Fibroblast of the aortic adventitia (primary cell): ENCODE measurements at regions not wholly inside any gene's neighbourhood (a gene's known extent, or its start where the extent isn't known, plus 50 kb on each side); places are given as distances from the start of the nearest gene placed in this dataset.

Experiments
- DNase-seq: peaks from one replicate; pipeline ENCODE4 v3.0.0-alpha.2; 2010; ENCODE audit warnings: low read depth
- H3K4me3 ChIP-seq: 2 replicates; pipeline ENCODE4 v1.5.1; 2011; ENCODE audit warnings: low read depth, mild to moderate bottlenecking, control low read depth, low read length, moderate library complexity
- TF ChIP-seq, protein P1 (sequence below): IDR thresholded peaks from 2 replicates; pipeline ENCODE4 v1.5.1; 2011; ENCODE audit warnings: mild to moderate bottlenecking, low read length, control low read depth, inconsistent platforms; ENCODE audit not compliant: insufficient read depth

DNA sequence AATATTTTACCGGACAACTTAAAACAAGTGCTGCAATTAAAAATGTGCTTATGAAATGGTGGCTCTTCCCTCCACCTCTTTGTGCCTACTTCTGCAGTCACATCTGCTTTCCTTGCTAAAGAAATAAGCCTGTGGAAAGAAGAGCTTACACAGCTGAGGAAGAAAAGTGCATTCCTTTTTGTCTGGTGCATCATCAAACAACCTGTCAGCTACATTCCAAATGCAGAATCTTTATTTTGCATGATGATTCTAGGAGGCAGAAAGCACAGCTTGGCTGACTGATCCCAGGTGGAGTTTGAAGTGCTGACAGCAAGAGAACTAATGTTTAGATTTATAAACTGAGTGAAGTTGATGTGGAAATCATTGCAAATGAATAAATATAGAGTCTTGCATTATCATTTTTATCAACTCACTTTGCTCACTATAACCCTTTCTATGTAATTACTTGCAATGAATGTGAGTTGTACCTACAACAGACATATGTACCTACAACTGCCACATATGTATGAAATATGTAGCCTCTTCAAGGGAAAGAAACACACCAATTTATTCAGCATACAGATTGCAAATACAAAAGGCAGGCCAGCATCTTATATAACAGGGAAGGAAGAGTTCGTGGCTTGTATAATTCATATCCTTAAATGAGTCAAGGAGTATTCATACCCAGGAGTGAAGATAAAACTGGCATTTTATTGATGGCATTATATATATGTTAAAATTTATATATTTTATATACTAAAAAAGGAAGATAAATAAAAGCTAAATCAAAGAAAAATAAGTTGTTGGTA is 223.4 kb upstream of the MCHR2 start:
- DNase-seq, result no peak
- TF ChIP-seq, protein P1, sequence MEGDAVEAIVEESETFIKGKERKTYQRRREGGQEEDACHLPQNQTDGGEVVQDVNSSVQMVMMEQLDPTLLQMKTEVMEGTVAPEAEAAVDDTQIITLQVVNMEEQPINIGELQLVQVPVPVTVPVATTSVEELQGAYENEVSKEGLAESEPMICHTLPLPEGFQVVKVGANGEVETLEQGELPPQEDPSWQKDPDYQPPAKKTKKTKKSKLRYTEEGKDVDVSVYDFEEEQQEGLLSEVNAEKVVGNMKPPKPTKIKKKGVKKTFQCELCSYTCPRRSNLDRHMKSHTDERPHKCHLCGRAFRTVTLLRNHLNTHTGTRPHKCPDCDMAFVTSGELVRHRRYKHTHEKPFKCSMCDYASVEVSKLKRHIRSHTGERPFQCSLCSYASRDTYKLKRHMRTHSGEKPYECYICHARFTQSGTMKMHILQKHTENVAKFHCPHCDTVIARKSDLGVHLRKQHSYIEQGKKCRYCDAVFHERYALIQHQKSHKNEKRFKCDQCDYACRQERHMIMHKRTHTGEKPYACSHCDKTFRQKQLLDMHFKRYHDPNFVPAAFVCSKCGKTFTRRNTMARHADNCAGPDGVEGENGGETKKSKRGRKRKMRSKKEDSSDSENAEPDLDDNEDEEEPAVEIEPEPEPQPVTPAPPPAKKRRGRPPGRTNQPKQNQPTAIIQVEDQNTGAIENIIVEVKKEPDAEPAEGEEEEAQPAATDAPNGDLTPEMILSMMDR, result no peak
- H3K4me3 ChIP-seq, result no peak overlapping the region

DNA sequence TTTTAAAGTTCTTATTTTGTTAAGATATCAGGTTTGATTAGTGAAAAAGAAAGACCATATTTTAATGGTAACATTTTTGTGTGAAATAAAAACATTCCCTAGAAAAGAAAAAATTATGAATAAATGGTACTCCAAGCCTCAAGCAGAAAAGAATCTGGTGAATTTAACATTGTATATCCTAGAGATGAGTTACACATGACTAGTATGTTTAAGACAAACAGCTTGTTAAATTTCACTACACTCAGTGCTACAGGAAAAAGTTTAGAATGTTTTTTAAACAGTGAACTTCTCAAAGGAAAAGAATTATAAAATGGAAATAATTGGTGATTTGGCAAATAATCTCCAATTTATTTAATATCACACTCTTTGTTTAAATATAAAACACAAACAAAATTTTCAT is 222.7 kb upstream of the MCHR2 start:
- TF ChIP-seq, protein P1, result no peak
- H3K4me3 ChIP-seq, result no peak overlapping the region
- DNase-seq, result no peak

DNA sequence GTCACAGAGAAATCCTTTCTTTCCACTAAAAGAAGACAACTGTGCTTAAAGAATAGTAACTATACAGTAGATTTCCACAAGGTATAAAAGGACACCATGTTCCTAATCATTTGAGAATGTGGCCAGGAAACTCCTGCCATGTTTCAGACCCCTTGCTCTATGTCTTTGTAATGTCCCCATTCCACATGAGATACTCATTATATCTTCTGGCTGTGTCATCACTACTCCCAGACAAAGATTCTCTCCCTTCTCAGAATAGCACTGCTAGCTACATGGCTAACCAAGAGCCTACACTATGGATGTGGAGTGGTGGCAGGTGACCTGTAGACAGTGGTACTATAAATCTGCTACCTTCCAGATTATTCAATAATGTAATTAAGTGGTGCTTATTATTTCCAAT is 218.1 kb upstream of the MCHR2 start:
- TF ChIP-seq, protein P1, result no peak

DNA sequence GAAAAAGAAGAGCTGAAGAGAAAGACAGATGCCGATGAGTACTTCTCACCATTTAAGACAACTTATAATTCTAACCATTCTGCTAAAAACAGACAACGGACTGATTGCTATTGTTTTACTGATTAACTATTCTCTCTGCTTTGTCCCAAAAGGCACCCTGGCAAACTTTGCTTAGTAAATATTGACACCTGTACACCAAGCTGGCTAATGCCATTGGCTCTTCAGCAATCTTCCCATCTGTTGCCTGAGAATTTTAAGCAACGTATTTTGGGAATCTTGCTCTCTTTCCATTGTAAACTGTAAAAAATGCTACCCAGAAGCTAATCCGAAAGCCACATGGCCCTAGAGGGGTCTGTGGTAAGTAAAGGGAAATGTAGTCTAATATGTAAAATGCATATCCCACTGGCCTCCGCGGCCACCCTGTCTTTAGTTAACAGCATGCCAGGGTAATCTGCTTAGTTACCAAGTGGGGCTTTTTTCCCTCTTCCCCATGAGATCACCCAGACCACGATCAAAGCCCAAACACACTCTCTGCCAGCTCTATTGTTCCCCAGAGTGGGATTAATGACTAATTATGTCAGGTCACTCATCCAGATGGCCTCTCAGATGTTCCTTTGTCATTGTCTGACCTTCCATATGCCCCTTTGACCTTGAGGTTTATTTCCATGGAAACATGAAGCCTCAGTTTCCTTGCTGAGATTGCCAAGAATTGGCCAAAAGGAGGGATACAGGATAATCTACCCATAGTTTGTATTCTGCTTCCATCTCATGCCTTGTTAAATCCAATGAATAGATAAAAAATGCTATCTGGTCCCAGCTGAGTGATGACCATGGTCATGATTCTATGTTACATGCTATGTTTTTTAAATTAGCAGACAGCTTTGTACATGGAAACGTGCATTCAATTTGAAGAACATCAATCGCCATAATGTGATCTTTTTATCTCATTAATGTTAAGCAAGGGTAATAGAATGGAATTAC is 216.4 kb upstream of the MCHR2 start:
- TF ChIP-seq, protein P1, result no peak

More for the DNA sequence above, 218.1 kb upstream of the MCHR2 start:
- no peak for DNase-seq
- no peak overlapping the region for H3K4me3 ChIP-seq

DNA sequence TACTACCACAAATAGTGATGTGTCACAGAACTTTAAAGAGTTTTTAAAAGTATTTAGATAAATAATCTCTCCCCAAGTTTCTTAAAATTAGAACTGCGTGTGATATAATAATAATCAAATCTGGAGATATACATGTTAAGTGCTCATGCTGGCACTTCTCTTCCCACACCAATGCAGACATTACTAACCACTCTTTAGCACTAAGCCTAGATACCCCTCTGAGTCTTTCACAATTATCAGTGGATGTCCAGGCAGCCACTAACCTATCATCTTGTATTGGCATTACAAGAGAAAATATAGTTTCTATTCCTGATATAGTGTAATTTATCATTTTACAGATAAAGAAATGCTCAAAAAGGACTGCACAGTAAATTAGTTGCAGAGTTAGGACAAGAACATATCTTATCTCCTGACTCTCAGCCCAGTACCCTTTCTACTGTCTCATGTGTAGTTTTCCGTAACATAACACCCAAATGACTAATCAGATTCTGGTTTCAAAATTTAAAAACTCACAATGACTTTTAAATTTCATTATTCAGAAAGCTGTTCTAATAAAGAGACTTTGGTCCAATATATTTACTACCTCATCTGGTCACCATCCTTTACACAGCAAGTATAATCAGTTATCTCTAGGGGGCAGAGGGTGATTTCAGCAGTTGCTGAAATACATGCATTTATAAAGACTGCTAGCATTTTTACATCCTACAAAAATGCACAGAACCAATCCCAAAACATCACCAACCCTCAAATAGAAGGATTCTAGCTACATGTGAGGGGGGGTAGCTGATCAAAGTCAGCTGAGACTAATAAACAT is 215.5 kb upstream of the MCHR2 start:
- no peak overlapping the region for H3K4me3 ChIP-seq
- DNase-seq, result peak; percentile 60
- TF ChIP-seq, protein P1, result no peak

More for the DNA sequence above, 216.4 kb upstream of the MCHR2 start:
- no peak overlapping the region for H3K4me3 ChIP-seq
- no peak for DNase-seq

DNA sequence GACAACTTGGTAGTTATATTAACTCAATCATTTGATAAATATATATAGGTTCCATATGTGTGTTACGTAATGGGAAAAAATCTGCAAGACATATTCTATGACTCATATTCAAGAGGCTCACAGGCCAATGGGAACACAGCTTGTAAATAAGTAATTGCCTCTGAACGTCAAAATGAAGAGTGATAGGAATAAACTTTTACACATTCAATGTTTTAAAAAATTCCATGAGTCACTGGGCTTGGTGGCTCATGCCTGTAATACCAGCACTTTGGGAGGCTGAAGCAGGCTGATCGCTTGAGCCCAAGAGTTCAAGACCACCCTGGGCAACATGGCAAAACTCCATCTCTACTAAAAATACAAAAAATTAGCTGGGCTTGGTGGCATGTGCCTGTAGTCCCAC is 209.4 kb upstream of the MCHR2 start:
- peak; percentile 96 for DNase-seq
- no peak overlapping the region for H3K4me3 ChIP-seq
- TF ChIP-seq, protein P1, result no peak
